Mesothelial cell of epicardium (in vitro differentiated cells): ENCODE measurements at regions not wholly inside any gene's neighbourhood (a gene's known extent, or its start where the extent isn't known, plus 50 kb on each side); places are given as distances from the start of the nearest gene placed in this dataset.

ENCODE experiments used
- DNase-seq, 2 experiments: peaks; one replicate each; pipeline ENCODE4 v3.0.0; 2021; ENCODE audit warnings: low spot score in 2 of 2; ENCODE audit not compliant: unreplicated experiment in 2 of 2
- H3K27ac Mint-ChIP-seq: 2 replicates; pipeline ENCODE4 v1.8.0; 2021; ENCODE audit warnings: mixed read lengths
- H3K27me3 Mint-ChIP-seq: 2 replicates; pipeline ENCODE4 v1.8.0; 2021; ENCODE audit warnings: low read depth, mixed read lengths
- H3K36me3 Mint-ChIP-seq: 2 replicates; pipeline ENCODE4 v1.8.0; 2021; ENCODE audit warnings: mixed read lengths
- H3K4me1 Mint-ChIP-seq: 2 replicates; pipeline ENCODE4 v1.8.0; 2021; ENCODE audit warnings: mixed read lengths
- H3K4me3 Mint-ChIP-seq: 2 replicates; pipeline ENCODE4 v1.8.0; 2021; ENCODE audit warnings: mild to moderate bottlenecking, moderate library complexity, mixed read lengths
- H3K9me3 Mint-ChIP-seq: 2 replicates; pipeline ENCODE4 v1.8.0; 2021; ENCODE audit warnings: mixed read lengths
- TF ChIP-seq, protein P1 (sequence below): fragments of 200-600 bp; sonication (generic); IDR thresholded peaks from one replicate; pipeline ENCODE4 v1.5.0; 2021; ENCODE audit warnings: antibody characterized with exemption; ENCODE audit not compliant: unreplicated experiment

- no peaks in the 10 kb centered on the region for H3K36me3 Mint-ChIP-seq
- H3K27ac Mint-ChIP-seq = no peak overlapping the region
- no peaks in the 10 kb centered on the region for H3K9me3 Mint-ChIP-seq
- H3K4me3 Mint-ChIP-seq = no peak overlapping the region
- TF ChIP-seq, protein P1, sequence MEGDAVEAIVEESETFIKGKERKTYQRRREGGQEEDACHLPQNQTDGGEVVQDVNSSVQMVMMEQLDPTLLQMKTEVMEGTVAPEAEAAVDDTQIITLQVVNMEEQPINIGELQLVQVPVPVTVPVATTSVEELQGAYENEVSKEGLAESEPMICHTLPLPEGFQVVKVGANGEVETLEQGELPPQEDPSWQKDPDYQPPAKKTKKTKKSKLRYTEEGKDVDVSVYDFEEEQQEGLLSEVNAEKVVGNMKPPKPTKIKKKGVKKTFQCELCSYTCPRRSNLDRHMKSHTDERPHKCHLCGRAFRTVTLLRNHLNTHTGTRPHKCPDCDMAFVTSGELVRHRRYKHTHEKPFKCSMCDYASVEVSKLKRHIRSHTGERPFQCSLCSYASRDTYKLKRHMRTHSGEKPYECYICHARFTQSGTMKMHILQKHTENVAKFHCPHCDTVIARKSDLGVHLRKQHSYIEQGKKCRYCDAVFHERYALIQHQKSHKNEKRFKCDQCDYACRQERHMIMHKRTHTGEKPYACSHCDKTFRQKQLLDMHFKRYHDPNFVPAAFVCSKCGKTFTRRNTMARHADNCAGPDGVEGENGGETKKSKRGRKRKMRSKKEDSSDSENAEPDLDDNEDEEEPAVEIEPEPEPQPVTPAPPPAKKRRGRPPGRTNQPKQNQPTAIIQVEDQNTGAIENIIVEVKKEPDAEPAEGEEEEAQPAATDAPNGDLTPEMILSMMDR = no peak
- H3K4me1 Mint-ChIP-seq = peaks cover 17% of the 10 kb centered on the region
- DNase-seq = no peak
- H3K27me3 Mint-ChIP-seq = no peaks in the 10 kb centered on the region
Observed at GRCh38 chr5:173778152-173778782, 109.9 kb upstream of the CPEB4 start.

DNA sequence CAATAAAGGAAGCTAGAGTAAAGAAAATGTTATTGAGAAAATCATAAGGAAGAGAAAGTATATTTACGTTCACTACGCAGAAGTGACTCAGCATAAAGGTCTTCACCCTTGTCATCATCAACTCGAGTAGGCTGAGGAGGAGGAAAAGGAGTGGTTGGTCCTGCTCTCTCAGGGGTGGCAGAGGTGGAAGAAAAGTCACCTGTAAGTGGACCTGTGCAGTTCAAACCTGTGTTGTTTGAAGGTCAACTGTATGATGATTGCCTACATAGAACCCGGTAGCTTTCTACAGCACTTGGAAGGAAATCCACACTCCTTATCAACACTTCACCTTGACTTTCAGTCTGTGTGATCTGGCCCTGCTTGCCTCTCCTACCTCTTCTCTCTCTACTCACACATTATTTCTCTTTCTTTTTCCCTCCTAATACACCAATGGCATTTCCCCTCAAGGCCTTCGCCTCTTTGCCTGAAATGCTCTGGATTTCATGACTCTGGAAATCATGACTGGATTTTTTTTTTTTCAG, 109.3 kb upstream of the CPEB4 start:
- no peaks in the 10 kb centered on the region for H3K9me3 Mint-ChIP-seq
- H3K4me1 Mint-ChIP-seq = peaks cover 20% of the 10 kb centered on the region
- no peaks in the 10 kb centered on the region for H3K27me3 Mint-ChIP-seq

DNA sequence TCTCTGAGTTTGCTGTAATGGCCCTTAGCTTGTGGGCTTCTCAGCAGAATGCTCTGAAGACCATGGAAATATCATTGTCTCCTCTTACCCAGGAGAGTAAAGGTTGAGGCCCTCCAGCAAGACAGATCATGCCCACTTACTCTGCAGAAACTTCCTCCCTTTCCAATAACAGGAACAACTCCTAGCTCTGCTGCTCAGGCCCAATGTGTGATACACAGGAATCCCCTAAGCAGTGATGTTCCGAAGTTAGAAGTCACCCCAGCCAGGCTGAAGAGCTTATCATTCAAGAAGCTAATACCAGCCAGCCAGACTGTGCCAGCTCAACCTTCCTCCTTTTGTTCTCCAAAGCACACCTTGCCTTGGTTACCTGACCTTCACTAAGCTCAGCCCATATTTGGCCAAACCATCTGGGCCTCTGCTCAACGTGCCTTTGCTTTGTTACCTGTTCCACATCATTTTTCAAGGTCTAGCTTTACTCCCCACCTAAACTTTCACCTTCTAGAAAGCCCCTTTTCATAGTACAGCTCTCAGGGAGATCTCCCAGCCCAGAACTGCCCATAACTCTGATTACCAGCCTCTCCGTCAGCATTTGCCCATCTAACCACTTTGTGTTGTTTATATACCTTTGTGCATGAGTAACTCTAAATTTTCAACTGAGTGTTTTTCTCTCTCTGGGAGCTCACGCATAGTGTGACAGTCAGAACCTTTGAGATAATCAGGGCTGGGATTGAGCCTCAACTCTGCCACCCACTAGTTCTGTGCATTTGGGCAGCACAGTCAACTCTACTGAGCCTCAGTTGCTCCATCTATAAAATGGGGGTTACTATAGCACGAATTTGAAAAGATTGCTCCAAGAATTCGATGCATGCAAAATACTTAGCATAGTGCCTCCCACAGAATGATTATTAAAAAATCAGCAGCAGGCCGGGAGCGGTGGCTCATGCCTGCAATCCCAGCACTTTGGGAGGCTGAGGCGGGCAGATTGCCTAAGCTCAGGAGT, 107.6 kb upstream of the CPEB4 start:
- TF ChIP-seq, protein P1 = no peak
- no peaks in the 10 kb centered on the region for H3K27me3 Mint-ChIP-seq
- H3K4me3 Mint-ChIP-seq = no peak overlapping the region
- DNase-seq = no peak
- H3K9me3 Mint-ChIP-seq = no peaks in the 10 kb centered on the region
- no peaks in the 10 kb centered on the region for H3K36me3 Mint-ChIP-seq
- no peak overlapping the region for H3K27ac Mint-ChIP-seq
- peaks cover 18% of the 10 kb centered on the region for H3K4me1 Mint-ChIP-seq

More for the DNA sequence above, 109.3 kb upstream of the CPEB4 start:
- H3K4me3 Mint-ChIP-seq = no peak overlapping the region
- TF ChIP-seq, protein P1 = no peak
- H3K36me3 Mint-ChIP-seq = no peaks in the 10 kb centered on the region
- no peak for DNase-seq
- H3K27ac Mint-ChIP-seq = no peak overlapping the region

DNA sequence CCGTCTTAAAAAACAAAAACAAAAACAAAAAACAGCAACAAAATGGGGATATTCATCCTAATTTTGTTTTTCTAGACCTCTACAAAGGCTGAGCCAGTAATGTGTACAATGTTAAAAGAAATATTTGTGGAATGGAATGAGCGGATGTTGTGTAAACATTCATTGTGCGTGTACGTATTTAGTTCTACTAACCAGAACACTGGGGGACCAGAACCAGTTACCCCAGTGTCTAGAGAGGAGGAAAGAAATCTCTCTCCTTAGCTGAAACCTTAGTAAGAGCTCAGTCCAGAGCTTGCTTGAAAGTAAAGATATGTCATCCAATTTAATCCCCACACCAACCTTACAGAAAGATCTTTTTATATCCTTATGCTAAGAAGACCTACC, 106.7 kb upstream of the CPEB4 start:
- DNase-seq = no peak
- TF ChIP-seq, protein P1 = no peak
- H3K4me1 Mint-ChIP-seq = peaks cover 18% of the 10 kb centered on the region
- no peaks in the 10 kb centered on the region for H3K27me3 Mint-ChIP-seq
- no peak overlapping the region for H3K4me3 Mint-ChIP-seq
- H3K36me3 Mint-ChIP-seq = no peaks in the 10 kb centered on the region
- H3K27ac Mint-ChIP-seq = peak overlapping the region; percentile 17
- H3K9me3 Mint-ChIP-seq = no peaks in the 10 kb centered on the region

DNA sequence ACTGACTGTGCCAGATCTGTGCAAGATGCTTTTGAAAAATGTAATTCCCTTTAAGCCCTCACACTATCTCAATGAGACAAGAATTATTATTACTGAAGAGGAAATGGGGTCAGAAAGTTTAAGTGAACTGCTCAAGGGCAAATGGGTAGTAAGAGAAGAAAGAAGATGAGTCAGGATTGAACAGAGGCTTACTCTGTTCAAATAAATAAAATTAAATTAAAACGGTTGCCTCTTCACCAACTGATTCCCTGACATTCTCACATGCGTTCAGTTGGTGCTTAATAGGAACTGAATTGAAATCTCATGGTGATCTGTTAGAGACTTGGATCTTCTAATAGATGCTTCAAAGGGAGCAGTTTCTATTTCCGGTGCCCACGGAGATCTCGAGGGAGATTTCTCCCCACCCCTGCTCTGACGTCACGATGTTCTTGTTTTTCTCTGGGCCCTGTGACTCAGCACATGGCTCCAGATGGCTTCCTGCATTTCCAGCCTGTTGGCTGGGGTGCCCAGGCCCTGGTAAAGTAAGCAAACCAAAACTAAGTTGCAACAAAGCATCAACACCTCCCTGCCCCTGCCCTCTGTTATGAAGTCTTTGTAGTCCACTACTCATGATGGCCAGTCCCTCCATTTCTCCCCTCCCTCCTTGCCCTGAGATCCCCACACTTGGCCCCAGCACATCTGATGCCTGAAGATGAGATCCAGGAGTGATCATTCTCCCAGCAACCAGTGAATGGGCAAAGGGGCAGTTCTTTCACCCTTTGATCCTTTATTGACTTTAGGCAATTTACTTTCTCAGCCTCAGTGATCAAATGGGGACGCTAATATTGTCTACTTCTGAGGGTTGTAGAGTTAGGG, 106.1 kb upstream of the CPEB4 start:
- no peak for DNase-seq
- Mint-ChIP-seq H3K4me1 (peaks cover 19% of the 10 kb centered on the region), H3K27me3 (no peaks in the 10 kb centered on the region), H3K36me3 (no peaks in the 10 kb centered on the region), H3K4me3 (no peak overlapping the region), H3K27ac (peak overlapping the region; percentile 60), H3K9me3 (no peaks in the 10 kb centered on the region)
- TF ChIP-seq, protein P1 = no peak
